Ascending aorta (tissue), 2 donors: ENCODE measurements at regions not wholly inside any gene's neighbourhood (a gene's known extent, or its start where the extent isn't known, plus 50 kb on each side); places are given as distances from the start of the nearest gene placed in this dataset.
"Not testable (repeated sequence)": the region's sequence is repeated elsewhere in the genome, so short reads cannot be mapped to it uniquely, and the experiment has no call there.

Experiments used
- DNase-seq, 2 donors: peaks; one replicate each; pipeline ENCODE4 v3.0.0-alpha.2; 2019; ENCODE audit warnings: low spot score in 2 of 2
- H3K27ac ChIP-seq, 2 donors: fragments of 200-600 bp; sonication (generic); one replicate each; pipeline ENCODE4 v1.5.1; 2016 to 2017; ENCODE audit warnings: mild to moderate bottlenecking in 1 of 2
- H3K27me3 ChIP-seq: fragments of 200-600 bp; sonication (generic); one replicate; pipeline ENCODE4 v1.5.1; 2017
- H3K36me3 ChIP-seq, 2 donors: fragments of 200-600 bp; sonication (generic); one replicate each; pipeline ENCODE4 v1.5.1; 2016
- H3K4me1 ChIP-seq, 2 donors: fragments of 200-600 bp; sonication (generic); one replicate each; pipeline ENCODE4 v1.5.1; 2016 to 2017; ENCODE audit warnings: mild to moderate bottlenecking in 1 of 2
- H3K4me3 ChIP-seq, 2 donors: fragments of 200-600 bp; sonication (generic); one replicate each; pipeline ENCODE4 v1.5.1; 2016 to 2017; ENCODE audit warnings: mild to moderate bottlenecking in 1 of 2
- H3K9me3 ChIP-seq, 2 donors: fragments of 200-600 bp; sonication (generic); one replicate each; pipeline ENCODE4 v1.5.1; 2016
- intact Hi-C: fragments of 100-400 bp; cut with DNase I; formaldehyde crosslinking; loops from one replicate; pipeline ENCODE4 v1.15.1; 2023
- TF ChIP-seq, protein P1 (sequence below), 3 experiments: fragments of 200-600 bp in 2 of 3; fragments of 450-650 bp in 1 of 3; sonication (generic) in 2 of 3; IDR thresholded peaks; one replicate each; pipeline ENCODE4 v1.5.1; 2016 to 2019; ENCODE audit warnings: antibody characterized with exemption in 3 of 3, mild to moderate bottlenecking in 1 of 3, moderate library complexity in 1 of 3

DNA sequence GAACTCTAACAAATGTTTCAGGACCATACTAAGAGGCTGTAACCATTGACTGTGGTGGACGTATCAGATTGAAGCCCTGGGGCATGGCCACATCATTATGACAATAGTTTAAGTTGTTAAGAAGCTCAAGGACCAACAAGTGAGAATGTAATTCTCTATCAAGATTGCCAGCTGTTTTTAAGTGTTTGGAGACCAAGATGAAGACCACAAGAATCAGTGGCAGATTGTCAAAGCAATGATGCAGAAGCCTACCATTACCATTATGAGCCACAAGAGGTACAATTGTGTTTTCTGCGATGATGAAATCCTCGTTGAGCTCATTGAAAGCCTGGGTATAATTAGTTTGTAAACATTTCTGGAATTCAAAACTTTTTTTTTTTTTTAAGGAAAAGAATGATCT, 261.1 kb upstream of the ZEB2 start:
- Histone ChIP-seq H3K9me3 (no peaks in the 10 kb centered on the region), H3K4me3 (no peak overlapping the region), H3K4me1 (no peaks in the 10 kb centered on the region), H3K27ac (no peak overlapping the region), H3K27me3 (no peaks in the 10 kb centered on the region), H3K36me3 (no peaks in the 10 kb centered on the region)
- TF ChIP-seq, protein P1, sequence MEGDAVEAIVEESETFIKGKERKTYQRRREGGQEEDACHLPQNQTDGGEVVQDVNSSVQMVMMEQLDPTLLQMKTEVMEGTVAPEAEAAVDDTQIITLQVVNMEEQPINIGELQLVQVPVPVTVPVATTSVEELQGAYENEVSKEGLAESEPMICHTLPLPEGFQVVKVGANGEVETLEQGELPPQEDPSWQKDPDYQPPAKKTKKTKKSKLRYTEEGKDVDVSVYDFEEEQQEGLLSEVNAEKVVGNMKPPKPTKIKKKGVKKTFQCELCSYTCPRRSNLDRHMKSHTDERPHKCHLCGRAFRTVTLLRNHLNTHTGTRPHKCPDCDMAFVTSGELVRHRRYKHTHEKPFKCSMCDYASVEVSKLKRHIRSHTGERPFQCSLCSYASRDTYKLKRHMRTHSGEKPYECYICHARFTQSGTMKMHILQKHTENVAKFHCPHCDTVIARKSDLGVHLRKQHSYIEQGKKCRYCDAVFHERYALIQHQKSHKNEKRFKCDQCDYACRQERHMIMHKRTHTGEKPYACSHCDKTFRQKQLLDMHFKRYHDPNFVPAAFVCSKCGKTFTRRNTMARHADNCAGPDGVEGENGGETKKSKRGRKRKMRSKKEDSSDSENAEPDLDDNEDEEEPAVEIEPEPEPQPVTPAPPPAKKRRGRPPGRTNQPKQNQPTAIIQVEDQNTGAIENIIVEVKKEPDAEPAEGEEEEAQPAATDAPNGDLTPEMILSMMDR (IDR thresholded peaks at IDR 0.05): no peak
- intact Hi-C loops: no loop called here
- DNase-seq: no peak

DNA sequence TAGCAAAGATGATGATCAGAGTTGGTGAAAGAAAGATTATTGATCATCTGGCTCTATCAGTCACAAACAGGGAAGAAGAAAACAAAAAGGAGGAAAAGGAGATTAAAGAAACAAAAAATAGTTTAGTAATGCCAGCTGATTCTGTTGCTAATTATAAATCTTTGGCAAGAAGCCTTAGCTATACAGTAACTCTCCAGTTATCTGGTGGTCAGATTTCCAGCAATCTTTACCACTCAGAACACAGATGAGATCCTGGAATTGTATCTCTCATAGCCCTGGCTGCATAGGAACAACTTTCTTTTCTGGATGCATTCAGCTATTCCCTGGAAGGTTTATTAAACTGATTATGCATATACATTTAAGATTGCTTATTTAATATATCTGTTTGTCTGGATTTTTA, 256.8 kb upstream of the ZEB2 start:
- Histone ChIP-seq H3K4me3 (no peak overlapping the region), H3K27ac (no peak overlapping the region), H3K36me3 (no peaks in the 10 kb centered on the region), H3K4me1 (no peaks in the 10 kb centered on the region), H3K27me3 (no peaks in the 10 kb centered on the region), H3K9me3 (no peaks in the 10 kb centered on the region)
- TF ChIP-seq, protein P1 (IDR thresholded peaks at IDR 0.05): no peak
- intact Hi-C loops: no loop called here
- no peak for DNase-seq

DNA sequence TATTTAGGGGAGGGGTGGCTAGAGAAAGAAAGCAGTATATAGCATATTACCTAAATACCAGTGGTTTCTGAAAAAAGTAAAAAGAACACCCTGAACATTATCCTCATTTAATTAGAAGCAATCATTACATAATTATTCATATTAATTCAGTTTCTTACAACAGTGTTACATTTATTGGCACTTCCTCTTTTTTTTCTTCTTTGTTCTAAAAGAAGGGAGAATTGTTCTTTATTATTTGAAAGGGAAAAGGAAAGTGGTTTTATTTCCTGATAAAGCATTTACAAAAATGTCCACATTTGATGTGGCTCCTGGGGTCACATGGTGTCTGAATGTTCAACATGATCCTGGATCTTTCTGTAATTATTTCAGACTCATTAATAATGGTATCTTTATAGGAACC, 254.9 kb upstream of the ZEB2 start:
- Histone ChIP-seq H3K4me3 (no peak overlapping the region), H3K27me3 (no peaks in the 10 kb centered on the region), H3K27ac (no peak overlapping the region), H3K36me3 (no peaks in the 10 kb centered on the region), H3K9me3 (no peaks in the 10 kb centered on the region), H3K4me1 (no peaks in the 10 kb centered on the region)
- TF ChIP-seq, protein P1 (IDR thresholded peaks at IDR 0.05): no peak
- DNase-seq: no peak
- intact Hi-C loops: no loop called here

DNA sequence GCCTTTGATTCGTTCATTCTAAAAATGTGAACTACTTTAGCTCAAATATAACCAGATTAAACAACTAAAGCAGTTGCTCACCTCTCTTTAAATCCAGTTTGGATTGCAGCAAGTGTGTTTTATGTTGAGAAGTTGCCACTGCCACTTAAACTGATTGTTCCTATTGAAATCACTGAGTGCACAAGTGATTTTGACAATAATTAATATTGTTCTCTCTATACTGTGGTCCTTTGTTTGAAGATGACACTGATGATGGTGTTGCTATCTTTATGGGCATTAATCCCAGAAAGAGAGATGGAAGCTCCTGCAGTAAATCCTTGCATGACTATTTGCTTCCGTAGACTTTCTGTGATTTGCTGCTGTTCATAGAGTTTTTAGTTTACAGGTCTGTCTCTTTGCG, 251.4 kb upstream of the ZEB2 start:
- Histone ChIP-seq H3K9me3 (no peaks in the 10 kb centered on the region), H3K36me3 (no peaks in the 10 kb centered on the region), H3K4me1 (no peaks in the 10 kb centered on the region), H3K4me3 (no peak overlapping the region), H3K27me3 (no peaks in the 10 kb centered on the region), H3K27ac (no peak overlapping the region)
- DNase-seq: no peak
- intact Hi-C loops: no loop called here
- TF ChIP-seq, protein P1 (IDR thresholded peaks at IDR 0.05): no peak

DNA sequence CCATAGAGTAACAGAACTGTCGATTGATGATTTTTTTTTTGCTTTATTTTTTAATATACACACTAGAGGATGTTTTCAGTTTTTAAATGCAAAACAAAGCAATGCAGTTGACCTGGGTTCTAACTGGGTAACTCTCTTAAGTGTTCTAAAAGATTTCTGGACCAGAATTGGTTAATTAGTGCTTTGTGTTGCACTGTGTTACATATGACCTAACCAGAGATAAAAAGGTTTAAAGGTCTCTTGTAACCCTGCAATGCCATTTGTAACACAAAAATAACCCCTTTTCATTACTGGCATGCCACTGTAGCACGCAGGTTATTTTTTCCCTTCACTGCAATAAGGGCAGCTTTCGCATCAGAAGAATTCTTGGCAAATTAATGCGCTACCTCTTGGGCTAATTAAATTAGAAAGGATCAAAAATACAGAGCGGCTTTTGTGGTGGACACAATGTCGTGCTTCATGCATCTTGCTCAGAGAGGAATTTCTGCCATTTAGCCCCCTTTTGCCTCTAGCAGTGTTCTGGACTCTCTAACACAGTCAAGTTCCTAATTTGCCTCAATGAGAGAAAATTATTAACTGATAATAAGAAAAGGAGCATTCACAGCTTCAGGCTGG, 250.8 kb upstream of the ZEB2 start:
- intact Hi-C loops: no loop called here
- H3K27ac ChIP-seq: no peak overlapping the region
- H3K27me3 ChIP-seq: no peaks in the 10 kb centered on the region
- H3K36me3 ChIP-seq: no peaks in the 10 kb centered on the region
- DNase-seq: no peak
- no peaks in the 10 kb centered on the region for H3K4me1 ChIP-seq
- no peak overlapping the region for H3K4me3 ChIP-seq
- TF ChIP-seq, protein P1 (IDR thresholded peaks at IDR 0.05): no peak
- H3K9me3 ChIP-seq: no peaks in the 10 kb centered on the region

DNA sequence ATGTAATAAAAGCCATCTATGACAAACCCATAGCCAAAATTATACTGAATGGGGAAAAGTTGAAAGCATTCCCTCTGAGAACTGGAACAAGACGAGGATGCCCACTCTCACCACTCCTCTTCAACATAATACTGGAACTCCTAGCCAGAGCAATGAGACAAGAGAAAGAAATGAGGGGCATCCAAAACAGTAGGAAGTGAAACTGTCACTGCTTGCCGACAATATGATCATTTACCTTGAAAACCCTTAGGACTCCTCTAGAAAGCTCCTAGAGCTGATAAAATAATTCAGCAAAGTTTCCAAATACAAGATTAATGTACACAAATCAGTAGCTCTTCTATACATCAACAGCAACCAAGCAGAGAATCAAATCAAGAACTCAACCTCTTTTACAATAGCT, 241.0 kb upstream of the ZEB2 start:
- intact Hi-C loops: not testable (repeated sequence)

More for the DNA sequence above, 241.0 kb upstream of the ZEB2 start:
- not testable (repeated sequence) for H3K4me1 ChIP-seq, H3K4me3 ChIP-seq, H3K36me3 ChIP-seq, H3K9me3 ChIP-seq, DNase-seq, H3K27ac ChIP-seq, H3K27me3 ChIP-seq
